Karpas-422 (cell line): ENCODE measurements at regions not wholly inside any gene's neighbourhood (a gene's known extent, or its start where the extent isn't known, plus 50 kb on each side); places are given as distances from the start of the nearest gene placed in this dataset.

Experiments
- DNase-seq: peaks from one replicate; pipeline ENCODE4 v3.0.0-alpha.2; 2015
- H2AFZ ChIP-seq: fragments of 200-600 bp; sonication (generic); 2 replicates; pipeline ENCODE4 v1.6.1; 2014; ENCODE audit warnings: antibody characterized with exemption, low read length, mixed read lengths
- H3K27ac ChIP-seq: fragments of 200-600 bp; sonication (generic); 2 replicates; pipeline ENCODE4 v1.5.1; 2014; ENCODE audit warnings: mild to moderate bottlenecking, low read length, moderate library complexity
- H3K27me3 ChIP-seq: fragments of 200-600 bp; sonication (generic); 2 replicates; pipeline ENCODE4 v1.6.1; 2014; ENCODE audit warnings: low read length, mixed read lengths
- H3K36me3 ChIP-seq: fragments of 200-600 bp; sonication (generic); 2 replicates; pipeline ENCODE4 v1.6.1; 2014; ENCODE audit warnings: low read length, mixed read lengths; ENCODE audit not compliant: insufficient read depth
- H3K4me1 ChIP-seq: fragments of 200-600 bp; sonication (generic); 2 replicates; pipeline ENCODE4 v1.6.1; 2014; ENCODE audit warnings: mild to moderate bottlenecking, low read length, mixed read lengths
- H3K4me2 ChIP-seq: fragments of 200-600 bp; sonication (generic); 2 replicates; pipeline ENCODE4 v1.6.1; 2014; ENCODE audit warnings: low read length, low read depth, mild to moderate bottlenecking; ENCODE audit not compliant: poor library complexity, severe bottlenecking
- H3K4me3 ChIP-seq: fragments of 200-600 bp; sonication (generic); 2 replicates; pipeline ENCODE4 v1.5.1; 2014; ENCODE audit warnings: mild to moderate bottlenecking, antibody characterized with exemption, low read length, mixed read lengths
- H3K79me2 ChIP-seq: fragments of 200-600 bp; sonication (generic); 2 replicates; pipeline ENCODE4 v1.6.1; 2014; ENCODE audit warnings: mild to moderate bottlenecking, low read length, mixed read lengths
- H3K9ac ChIP-seq: fragments of 200-600 bp; sonication (generic); 2 replicates; pipeline ENCODE4 v1.6.0; 2014; ENCODE audit warnings: low read length
- H3K9me2 ChIP-seq: fragments of 200-600 bp; sonication (generic), shearing (Covaris generic); replicated peaks from 2 replicates; pipeline ENCODE4 v1.6.0; 2014; ENCODE audit warnings: mild to moderate bottlenecking, low read length, moderate library complexity; ENCODE audit not compliant: insufficient read depth
- H3K9me3 ChIP-seq: fragments of 300-700, 200-600 bp; sonication (generic); 2 replicates; pipeline ENCODE4 v1.6.1; 2014; ENCODE audit warnings: low read length, mixed read lengths
- H4K20me1 ChIP-seq: fragments of 200-600 bp; sonication (generic); 2 replicates; pipeline ENCODE4 v1.6.1; 2014; ENCODE audit warnings: mild to moderate bottlenecking, antibody characterized with exemption, low read length, low read depth; ENCODE audit not compliant: insufficient read depth

DNA sequence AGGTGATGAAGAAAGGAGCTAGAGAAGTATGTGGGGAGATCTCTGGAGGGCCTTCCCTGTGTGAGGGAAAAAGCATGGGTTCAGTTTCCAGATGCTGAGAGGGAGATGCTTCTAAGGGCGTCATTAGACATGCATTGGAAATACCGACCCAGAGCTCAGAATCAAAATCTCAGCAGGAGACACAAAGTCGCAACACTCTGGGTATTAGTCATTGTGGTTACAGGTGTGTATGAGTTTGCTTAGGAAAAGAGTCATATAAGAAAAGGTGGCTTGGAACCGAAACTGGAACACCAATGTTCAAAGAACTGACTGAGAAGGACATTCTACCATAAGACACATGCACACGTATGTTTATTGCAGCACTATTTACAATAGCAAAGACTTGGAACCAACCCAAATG lies 477.1 kb downstream of the FBXO15 start:
- Histone ChIP-seq H2AFZ (no peak overlapping the region), H3K9me2 (no peaks in the 10 kb centered on the region), H3K4me3 (no peak overlapping the region), H3K9ac (no peak overlapping the region), H3K27me3 (no peaks in the 10 kb centered on the region), H3K4me1 (no peaks in the 10 kb centered on the region), H3K4me2 (no peak overlapping the region), H3K36me3 (no peaks in the 10 kb centered on the region), H3K9me3 (peaks cover 47% of the 10 kb centered on the region), H3K27ac (no peak overlapping the region), H4K20me1 (no peaks in the 10 kb centered on the region), H3K79me2 (no peaks in the 10 kb centered on the region)
- DNase-seq = no peak

DNA sequence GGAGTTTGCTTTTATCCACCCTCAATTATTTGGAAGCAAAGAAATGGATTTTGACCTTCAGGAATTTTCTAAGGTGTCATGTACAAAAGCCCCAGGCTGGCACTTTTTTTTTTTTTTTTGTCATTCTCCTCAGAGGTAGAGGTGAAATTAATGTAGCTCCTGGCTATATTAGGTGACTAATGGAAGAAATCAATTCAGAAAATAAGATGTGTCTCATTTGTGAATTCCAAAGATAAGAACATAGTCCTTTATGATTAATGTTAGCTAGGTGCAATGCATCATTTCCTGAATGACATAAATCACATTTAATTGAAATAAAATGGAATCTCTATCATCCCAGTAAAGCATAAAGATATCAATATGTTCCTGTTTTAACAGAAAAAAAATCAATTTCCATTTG lies 477.6 kb downstream of the FBXO15 start:
- H3K27ac ChIP-seq = no peak overlapping the region
- H3K27me3 ChIP-seq = no peaks in the 10 kb centered on the region
- no peak overlapping the region for H2AFZ ChIP-seq
- H3K9me3 ChIP-seq = peaks cover 42% of the 10 kb centered on the region
- H3K9ac ChIP-seq = no peak overlapping the region
- H3K9me2 ChIP-seq = no peaks in the 10 kb centered on the region
- H4K20me1 ChIP-seq = no peaks in the 10 kb centered on the region
- no peaks in the 10 kb centered on the region for H3K79me2 ChIP-seq
- no peak overlapping the region for H3K4me3 ChIP-seq
- no peaks in the 10 kb centered on the region for H3K4me1 ChIP-seq
- no peaks in the 10 kb centered on the region for H3K36me3 ChIP-seq
- H3K4me2 ChIP-seq = no peak overlapping the region
- DNase-seq = no peak

DNA sequence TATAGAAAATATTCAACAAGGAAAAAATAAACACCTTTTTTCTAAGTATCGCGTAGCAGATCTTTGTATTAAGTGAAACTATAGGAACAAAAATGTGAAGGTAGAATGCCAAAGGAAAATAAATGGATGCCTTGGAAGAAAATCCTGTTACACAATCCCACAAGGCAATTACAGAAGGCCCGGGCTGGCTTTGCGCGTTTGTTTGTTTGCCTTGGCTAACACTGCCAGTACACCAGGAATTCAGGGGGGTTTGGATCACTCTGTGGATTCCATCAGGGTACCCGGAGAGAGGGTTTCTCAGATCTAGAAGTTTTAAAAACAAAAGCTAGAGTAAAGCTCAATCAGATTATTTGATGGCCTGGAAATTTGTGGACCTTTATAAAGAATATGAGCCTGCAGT lies 478.3 kb downstream of the FBXO15 start:
- no peak overlapping the region for H3K9ac ChIP-seq
- peaks cover 40% of the 10 kb centered on the region for H3K9me3 ChIP-seq
- no peaks in the 10 kb centered on the region for H3K9me2 ChIP-seq
- no peaks in the 10 kb centered on the region for H3K4me1 ChIP-seq
- no peaks in the 10 kb centered on the region for H3K36me3 ChIP-seq
- H3K79me2 ChIP-seq = no peaks in the 10 kb centered on the region
- H3K4me3 ChIP-seq = no peak overlapping the region
- no peaks in the 10 kb centered on the region for H3K27me3 ChIP-seq
- H4K20me1 ChIP-seq = no peaks in the 10 kb centered on the region
- H2AFZ ChIP-seq = no peak overlapping the region
- DNase-seq = no peak
- no peak overlapping the region for H3K4me2 ChIP-seq
- no peak overlapping the region for H3K27ac ChIP-seq

DNA sequence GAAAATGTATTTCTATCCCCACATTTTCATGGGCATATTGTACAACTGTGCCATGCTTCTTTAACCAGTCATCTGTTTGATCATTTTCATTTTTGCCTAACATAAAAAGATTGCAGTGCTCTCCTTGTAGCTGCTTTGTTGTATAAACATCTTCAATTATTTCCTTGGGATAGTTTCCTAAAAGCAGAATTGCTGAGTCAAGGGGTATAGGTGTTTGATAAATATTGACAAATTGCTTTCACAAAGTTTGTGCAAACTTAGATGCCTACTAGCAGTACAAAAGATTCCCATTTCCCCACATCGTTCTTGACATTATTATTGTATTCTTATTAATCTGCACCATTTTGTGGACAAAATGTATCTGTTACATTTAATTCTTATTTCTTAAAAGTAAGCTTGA lies 479.6 kb downstream of the FBXO15 start:
- H3K9me2 ChIP-seq = no peaks in the 10 kb centered on the region
- no peaks in the 10 kb centered on the region for H3K27me3 ChIP-seq
- no peaks in the 10 kb centered on the region for H3K79me2 ChIP-seq
- H3K9ac ChIP-seq = no peak overlapping the region
- no peak overlapping the region for H3K4me2 ChIP-seq
- DNase-seq = no peak
- H3K4me1 ChIP-seq = no peaks in the 10 kb centered on the region
- no peak overlapping the region for H3K27ac ChIP-seq
- no peak overlapping the region for H3K4me3 ChIP-seq
- H4K20me1 ChIP-seq = no peaks in the 10 kb centered on the region
- no peaks in the 10 kb centered on the region for H3K36me3 ChIP-seq
- H2AFZ ChIP-seq = no peak overlapping the region
- peaks cover 37% of the 10 kb centered on the region for H3K9me3 ChIP-seq

DNA sequence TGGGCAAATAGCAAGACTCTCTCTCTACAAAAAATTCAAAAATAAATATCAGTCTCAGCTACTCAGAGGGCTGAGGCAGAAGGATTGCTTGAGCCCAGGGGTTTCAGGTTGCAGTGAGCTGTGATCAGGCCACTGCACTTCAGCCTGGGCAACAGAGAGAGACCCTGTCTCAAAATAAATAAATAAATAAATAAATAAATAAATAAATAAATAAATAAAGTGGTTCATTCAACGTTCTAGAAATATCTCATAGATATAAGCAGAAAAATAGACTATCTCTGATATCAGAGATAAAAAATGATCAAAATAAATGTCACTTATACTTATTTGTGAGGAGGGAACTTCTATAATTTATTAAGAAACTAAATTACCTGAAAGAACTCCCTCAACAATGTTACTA lies 480.9 kb downstream of the FBXO15 start:
- no peak for DNase-seq
- Histone ChIP-seq H3K27me3 (no peaks in the 10 kb centered on the region), H3K4me2 (no peak overlapping the region), H2AFZ (no peak overlapping the region), H3K36me3 (no peaks in the 10 kb centered on the region), H3K9me2 (no peaks in the 10 kb centered on the region), H3K9me3 (peaks cover 31% of the 10 kb centered on the region), H3K27ac (no peak overlapping the region), H3K4me1 (no peaks in the 10 kb centered on the region), H3K9ac (no peak overlapping the region), H4K20me1 (no peaks in the 10 kb centered on the region), H3K4me3 (no peak overlapping the region), H3K79me2 (no peaks in the 10 kb centered on the region)

DNA sequence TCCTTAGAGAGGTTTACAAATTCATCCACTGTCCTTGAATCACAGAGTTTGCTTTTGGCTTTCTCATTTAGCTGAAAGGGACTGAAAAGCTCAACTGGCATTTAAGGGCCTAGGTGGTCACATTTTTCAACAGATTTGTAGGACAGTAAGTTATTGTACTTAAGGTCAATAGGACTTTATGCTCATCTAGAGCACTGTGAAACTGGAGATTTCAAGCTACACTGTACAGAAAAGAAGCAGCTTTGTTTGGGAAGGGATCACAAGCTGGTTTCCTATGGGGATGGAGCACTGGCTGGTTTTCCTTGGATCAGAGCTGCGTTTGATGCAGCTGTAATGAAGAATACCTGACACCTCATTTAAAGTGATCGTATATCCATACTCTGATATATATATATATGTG lies 482.7 kb downstream of the FBXO15 start:
- H3K9ac ChIP-seq = no peak overlapping the region
- no peaks in the 10 kb centered on the region for H3K27me3 ChIP-seq
- H3K79me2 ChIP-seq = no peaks in the 10 kb centered on the region
- peaks cover 22% of the 10 kb centered on the region for H3K9me3 ChIP-seq
- H4K20me1 ChIP-seq = no peaks in the 10 kb centered on the region
- H3K27ac ChIP-seq = no peak overlapping the region
- no peak overlapping the region for H2AFZ ChIP-seq
- H3K9me2 ChIP-seq = no peaks in the 10 kb centered on the region
- H3K36me3 ChIP-seq = no peaks in the 10 kb centered on the region
- no peak overlapping the region for H3K4me3 ChIP-seq
- no peaks in the 10 kb centered on the region for H3K4me1 ChIP-seq
- H3K4me2 ChIP-seq = no peak overlapping the region
- DNase-seq = no peak

DNA sequence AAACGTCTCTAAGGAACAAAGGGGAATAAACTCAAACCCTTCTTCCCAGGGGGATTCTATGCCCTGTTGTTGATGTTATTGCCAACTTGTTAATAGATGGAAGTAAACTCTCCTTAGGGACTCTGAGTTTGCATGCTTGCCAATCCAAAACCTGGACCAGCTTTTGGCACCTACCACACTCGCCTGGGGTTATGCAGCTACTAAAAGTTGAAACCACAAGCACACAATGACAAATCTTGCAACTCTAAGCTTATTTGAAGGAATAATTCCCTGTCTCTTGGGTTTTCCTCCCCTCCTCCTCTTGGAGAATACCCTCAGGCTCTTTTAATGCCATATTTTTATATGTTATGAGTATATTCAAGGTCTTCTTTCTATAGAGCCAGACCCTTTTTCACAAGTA lies 484.1 kb downstream of the FBXO15 start:
- Histone ChIP-seq H3K79me2 (no peaks in the 10 kb centered on the region), H4K20me1 (no peaks in the 10 kb centered on the region), H3K27ac (no peak overlapping the region), H3K4me2 (no peak overlapping the region), H3K4me3 (no peak overlapping the region), H3K9me3 (peaks cover 13% of the 10 kb centered on the region; the same call in 1 of the 2 replicates), H3K36me3 (no peaks in the 10 kb centered on the region), H2AFZ (no peak overlapping the region), H3K27me3 (no peaks in the 10 kb centered on the region), H3K9ac (no peak overlapping the region), H3K9me2 (no peaks in the 10 kb centered on the region), H3K4me1 (no peaks in the 10 kb centered on the region)
- DNase-seq = no peak

DNA sequence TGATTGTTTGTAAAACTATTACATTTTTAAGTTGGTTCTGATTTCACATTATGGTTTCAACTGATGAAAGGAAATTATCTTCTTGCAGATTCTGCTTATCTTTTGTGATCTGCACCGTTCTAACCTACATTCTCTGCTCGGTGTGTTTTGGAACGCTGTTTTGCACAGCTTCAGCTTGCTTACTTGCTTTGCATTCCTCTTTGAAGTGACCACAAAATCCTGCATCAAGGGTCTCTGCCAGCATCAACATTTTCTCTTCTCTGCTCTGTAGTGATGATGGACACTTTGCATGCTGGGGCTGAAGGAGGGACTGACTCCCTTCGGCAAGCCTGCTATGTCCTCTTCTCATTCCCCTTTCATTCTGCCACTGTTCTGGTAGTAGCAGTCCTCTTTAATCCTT lies 485.2 kb downstream of the FBXO15 start:
- Histone ChIP-seq H4K20me1 (no peaks in the 10 kb centered on the region), H3K9ac (no peak overlapping the region), H3K4me2 (no peak overlapping the region)

More for the DNA sequence above, 485.2 kb downstream of the FBXO15 start:
- Histone ChIP-seq H3K9me2 (no peaks in the 10 kb centered on the region), H3K4me1 (no peaks in the 10 kb centered on the region), H3K79me2 (no peaks in the 10 kb centered on the region), H3K27me3 (no peaks in the 10 kb centered on the region), H2AFZ (no peak overlapping the region), H3K36me3 (no peaks in the 10 kb centered on the region), H3K27ac (no peak overlapping the region), H3K9me3 (peaks cover 11% of the 10 kb centered on the region), H3K4me3 (no peak overlapping the region)
- no peak for DNase-seq
